WTC11 (cell line): ENCODE measurements at regions not wholly inside any gene's neighbourhood (a gene's known extent, or its start where the extent isn't known, plus 50 kb on each side); places are given as distances from the start of the nearest gene placed in this dataset.

Experiments
- ATAC-seq: fragments of 200-7000 bp; cut with Tn5 transposase; 2 replicates; pipeline ENCODE4 v1.10.0; 2021; ENCODE audit warnings: mild to moderate bottlenecking, moderate library complexity
- CTCF ChIA-PET: fragments of 300-600 bp; sonication (Branson Sonifier 250); formaldehyde crosslinking; loops from one replicate; lab custom pipeline; 2021; ENCODE audit warnings: antibody characterized with exemption; lab: Charles Lee
- POLR2A ChIA-PET: fragments of 350-600 bp; sonication (Branson Sonifier 250); formaldehyde crosslinking; loops from one replicate; lab custom pipeline; 2021; ENCODE audit warnings: antibody characterized with exemption; lab: Charles Lee
- DNase-seq: peaks from one replicate; pipeline ENCODE4 v3.0.0; 2021; ENCODE audit warnings: low spot score
- H3K27ac Mint-ChIP-seq: 2 replicates; pipeline ENCODE4 v1.8.0; 2021; ENCODE audit warnings: mixed read lengths
- H3K27me3 Mint-ChIP-seq: 2 replicates; pipeline ENCODE4 v1.8.0; 2021; ENCODE audit warnings: low read depth, mild to moderate bottlenecking, moderate library complexity, mixed read lengths
- H3K36me3 Mint-ChIP-seq: 2 replicates; pipeline ENCODE4 v1.8.0; 2021; ENCODE audit warnings: mixed read lengths
- H3K4me1 Mint-ChIP-seq: 2 replicates; pipeline ENCODE4 v1.8.0; 2022; ENCODE audit warnings: mixed read lengths
- H3K4me3 Mint-ChIP-seq: 2 replicates; pipeline ENCODE4 v1.8.0; 2021; ENCODE audit warnings: mild to moderate bottlenecking, moderate library complexity, mixed read lengths
- H3K9me3 Mint-ChIP-seq: 2 replicates; pipeline ENCODE4 v1.8.0; 2021; ENCODE audit warnings: mixed read lengths
- ATF6 ChIP-seq: sonication (generic); formaldehyde crosslinking; IDR thresholded peaks from 2 replicates; pipeline ENCODE4 v1.8.1; 2023; ENCODE audit warnings: mild to moderate bottlenecking, missing genetic modification reagents
- CREM ChIP-seq: sonication (generic); formaldehyde crosslinking; IDR thresholded peaks from 2 replicates; pipeline ENCODE4 v1.8.1; 2022; ENCODE audit warnings: mild to moderate bottlenecking, missing genetic modification reagents, moderate library complexity
- E2F5 ChIP-seq: sonication (generic); formaldehyde crosslinking; IDR thresholded peaks from 2 replicates; pipeline ENCODE4 v1.8.1; 2022; ENCODE audit warnings: mild to moderate bottlenecking, moderate library complexity, missing genetic modification reagents
- ELF4 ChIP-seq: sonication (generic); formaldehyde crosslinking; IDR thresholded peaks from 2 replicates; pipeline ENCODE4 v1.8.1; 2022; ENCODE audit warnings: low read depth, mild to moderate bottlenecking, moderate library complexity, missing genetic modification reagents
- EMX1 ChIP-seq: fragments of 250-450 bp; sonication (Bioruptor Pico); IDR thresholded peaks from 2 replicates; pipeline ENCODE4 v1.8.0; 2021; ENCODE audit warnings: mild to moderate bottlenecking
- FOXJ3 ChIP-seq: sonication (generic); formaldehyde crosslinking; IDR thresholded peaks from 2 replicates; pipeline ENCODE4 v1.9.0; 2021; ENCODE audit warnings: missing genetic modification reagents, mild to moderate bottlenecking, borderline replicate concordance
- HMGA2 ChIP-seq: fragments of 250-450 bp; sonication (Bioruptor Pico); IDR thresholded peaks from 2 replicates; pipeline ENCODE4 v1.4.0; 2021; ENCODE audit warnings: mild to moderate bottlenecking, moderate library complexity
- JAZF1 ChIP-seq: fragments of 250-450 bp; sonication (Bioruptor Pico); IDR thresholded peaks from 2 replicates; pipeline ENCODE4 v1.9.0; 2021; ENCODE audit warnings: moderate library complexity, mild to moderate bottlenecking, inconsistent platforms
- NFATC4 ChIP-seq: fragments of 250-450 bp; sonication (Bioruptor Pico); IDR thresholded peaks from 2 replicates; pipeline ENCODE4 v1.9.0; 2021; ENCODE audit warnings: mild to moderate bottlenecking
- NFYB ChIP-seq: sonication (generic); formaldehyde crosslinking; conservative IDR thresholded peaks from 2 replicates; pipeline ENCODE4 v1.8.0; 2022; ENCODE audit warnings: low read depth, missing genetic modification reagents
- STAT6 ChIP-seq: sonication (generic); formaldehyde crosslinking; conservative IDR thresholded peaks from 2 replicates; pipeline ENCODE4 v1.8.1; 2023; ENCODE audit warnings: mild to moderate bottlenecking, low read depth, missing genetic modification reagents, moderate library complexity
- TEAD4 ChIP-seq: sonication (generic); formaldehyde crosslinking; IDR thresholded peaks from 2 replicates; pipeline ENCODE4 v1.8.0; 2022; ENCODE audit warnings: mild to moderate bottlenecking, missing genetic modification reagents
- ZNF121 ChIP-seq: sonication (generic); formaldehyde crosslinking; IDR thresholded peaks from 2 replicates; pipeline ENCODE4 v1.8.0; 2023; ENCODE audit warnings: missing genetic modification reagents
- ZNF219 ChIP-seq: sonication (generic); formaldehyde crosslinking; IDR thresholded peaks from 2 replicates; pipeline ENCODE4 v1.8.0; 2023; ENCODE audit warnings: missing genetic modification reagents, mild to moderate bottlenecking, borderline replicate concordance
- ZNF232 ChIP-seq: sonication (generic); formaldehyde crosslinking; IDR thresholded peaks from 2 replicates; pipeline ENCODE4 v1.8.0; 2022; ENCODE audit warnings: mild to moderate bottlenecking, missing genetic modification reagents
- TF ChIP-seq, protein P1 (sequence below): fragments of 250-450 bp; sonication (Bioruptor Pico); IDR thresholded peaks from 2 replicates; pipeline ENCODE4 v1.9.0; 2021; ENCODE audit warnings: moderate library complexity, mild to moderate bottlenecking, inconsistent platforms, borderline replicate concordance
- TF ChIP-seq, protein P2 (sequence below): sonication (generic); formaldehyde crosslinking; IDR thresholded peaks from 2 replicates; pipeline ENCODE4 v1.8.0; 2022; ENCODE audit warnings: mild to moderate bottlenecking, missing genetic modification reagents
- TF ChIP-seq, protein P3 (sequence below): fragments of 250-450 bp; sonication (Bioruptor Pico); conservative IDR thresholded peaks from 2 replicates; pipeline ENCODE4 v1.9.0; 2021; ENCODE audit warnings: mild to moderate bottlenecking
- TF ChIP-seq, protein P4 (sequence below): sonication (generic); formaldehyde crosslinking; IDR thresholded peaks from 2 replicates; pipeline ENCODE4 v1.8.0; 2022; ENCODE audit warnings: missing genetic modification reagents

DNA sequence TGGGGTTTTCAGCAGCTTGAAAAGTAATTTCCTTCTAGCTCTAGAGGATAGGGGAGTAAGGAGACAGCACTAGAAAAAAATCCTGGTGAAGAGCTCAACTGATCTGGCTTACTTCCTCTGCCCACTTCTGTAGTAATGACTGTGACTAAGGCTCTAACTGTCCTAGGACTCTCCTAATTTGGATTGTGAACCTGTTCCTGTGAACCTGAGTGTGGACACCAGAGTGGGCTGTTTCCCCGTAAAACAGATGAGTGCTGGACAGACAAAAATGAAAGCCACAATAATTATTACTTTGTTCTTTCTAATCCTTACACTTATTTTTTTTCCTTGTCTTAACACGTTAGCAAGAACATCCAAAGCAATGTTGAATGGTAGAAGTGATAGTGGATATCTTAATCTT, 154.1 kb downstream of the AASDHPPT start:
- ATAC-seq, result no peak
- TF ChIP-seq HMGA2 (CRISPR knock-in tag) (no peak), E2F5 (CRISPR knock-in tag) (no peak), ZNF121 (no peak), ZNF219 (CRISPR knock-in tag) (no peak), ZNF232 (CRISPR knock-in tag) (no peak), CREM (CRISPR knock-in tag) (no peak), NFATC4 (CRISPR knock-in tag) (no peak), EMX1 (CRISPR knock-in tag) (no peak), TEAD4 (CRISPR knock-in tag) (no peak), NFYB (CRISPR knock-in tag) (no peak), STAT6 (CRISPR knock-in tag) (no peak), FOXJ3 (CRISPR knock-in tag) (no peak)
- TF ChIP-seq, protein P1, sequence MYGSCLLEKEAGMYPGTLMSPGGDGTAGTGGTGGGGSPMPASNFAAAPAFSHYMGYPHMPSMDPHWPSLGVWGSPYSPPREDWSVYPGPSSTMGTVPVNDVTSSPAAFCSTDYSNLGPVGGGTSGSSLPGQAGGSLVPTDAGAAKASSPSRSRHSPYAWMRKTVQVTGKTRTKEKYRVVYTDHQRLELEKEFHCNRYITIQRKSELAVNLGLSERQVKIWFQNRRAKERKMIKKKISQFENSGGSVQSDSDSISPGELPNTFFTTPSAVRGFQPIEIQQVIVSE (CRISPR knock-in tag), result no peak
- TF ChIP-seq, protein P2, sequence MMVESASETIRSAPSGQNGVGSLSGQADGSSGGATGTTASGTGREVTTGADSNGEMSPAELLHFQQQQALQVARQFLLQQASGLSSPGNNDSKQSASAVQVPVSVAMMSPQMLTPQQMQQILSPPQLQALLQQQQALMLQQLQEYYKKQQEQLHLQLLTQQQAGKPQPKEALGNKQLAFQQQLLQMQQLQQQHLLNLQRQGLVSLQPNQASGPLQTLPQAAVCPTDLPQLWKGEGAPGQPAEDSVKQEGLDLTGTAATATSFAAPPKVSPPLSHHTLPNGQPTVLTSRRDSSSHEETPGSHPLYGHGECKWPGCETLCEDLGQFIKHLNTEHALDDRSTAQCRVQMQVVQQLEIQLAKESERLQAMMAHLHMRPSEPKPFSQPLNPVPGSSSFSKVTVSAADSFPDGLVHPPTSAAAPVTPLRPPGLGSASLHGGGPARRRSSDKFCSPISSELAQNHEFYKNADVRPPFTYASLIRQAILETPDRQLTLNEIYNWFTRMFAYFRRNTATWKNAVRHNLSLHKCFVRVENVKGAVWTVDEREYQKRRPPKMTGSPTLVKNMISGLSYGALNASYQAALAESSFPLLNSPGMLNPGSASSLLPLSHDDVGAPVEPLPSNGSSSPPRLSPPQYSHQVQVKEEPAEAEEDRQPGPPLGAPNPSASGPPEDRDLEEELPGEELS (CRISPR knock-in tag), result no peak
- TF ChIP-seq, protein P3, sequence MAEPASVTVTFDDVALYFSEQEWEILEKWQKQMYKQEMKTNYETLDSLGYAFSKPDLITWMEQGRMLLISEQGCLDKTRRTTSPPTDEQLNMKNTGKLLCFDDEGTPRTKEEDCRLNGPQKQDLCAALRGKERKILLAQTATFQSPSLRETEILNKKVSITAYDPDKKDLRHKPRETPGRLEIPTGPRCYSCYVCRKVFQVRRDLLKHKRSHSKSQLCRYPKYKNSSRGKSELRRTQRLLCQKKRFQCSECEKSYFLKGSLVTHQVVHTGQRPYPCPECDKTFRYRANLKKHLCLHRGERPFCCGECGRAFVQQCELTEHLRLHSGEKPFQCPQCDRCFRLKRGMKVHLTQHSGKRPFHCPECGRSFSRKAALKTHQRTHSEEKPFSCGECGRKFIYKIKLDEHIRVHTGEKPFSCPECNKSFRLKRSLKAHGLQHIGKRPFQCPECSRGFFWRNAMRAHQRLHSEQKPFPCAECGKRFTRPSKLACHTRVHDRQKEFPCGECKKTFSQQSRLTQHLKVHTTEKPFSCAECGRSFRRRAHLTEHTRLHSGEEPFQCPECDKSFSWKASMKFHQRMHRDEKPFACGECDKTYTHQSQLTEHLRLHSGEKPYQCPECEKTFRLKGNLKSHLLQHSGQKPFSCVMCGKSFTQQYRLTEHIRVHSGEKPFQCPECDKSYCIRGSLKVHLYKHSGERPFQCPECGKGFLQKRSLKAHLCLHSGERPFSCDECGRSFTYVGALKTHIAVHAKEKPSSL (CRISPR knock-in tag), result no peak
- Mint-ChIP-seq H3K4me1 (no peaks in the 10 kb centered on the region), H3K27ac (no peak overlapping the region), H3K4me3 (no peak overlapping the region), H3K27me3 (no peaks in the 10 kb centered on the region), H3K9me3 (peaks cover 36% of the 10 kb centered on the region), H3K36me3 (peaks cover 14% of the 10 kb centered on the region)
- ChIA-PET POLR2A (no interaction called here), CTCF (interaction anchor here (0.6 kb wide), 1 partner anchor 389 kb away, joined by 3 read pairs; no protein-coding TSS in a partner anchor)
- no peak for DNase-seq

GRCh38 chr11:106233191-106233590, 155.7 kb downstream of the AASDHPPT start:
- DNase-seq (no peak), ATAC-seq (no peak)
- Mint-ChIP-seq H3K9me3 (peaks cover 30% of the 10 kb centered on the region), H3K27ac (no peak overlapping the region), H3K36me3 (peaks cover 14% of the 10 kb centered on the region), H3K27me3 (no peaks in the 10 kb centered on the region), H3K4me3 (no peak overlapping the region), H3K4me1 (no peaks in the 10 kb centered on the region)
- ChIA-PET CTCF (no interaction called here), POLR2A (no interaction called here)
- no peak for TF ChIP-seq ATF6 (CRISPR knock-in tag)
- no peak for TF ChIP-seq JAZF1
- no peak for TF ChIP-seq ELF4 (CRISPR knock-in tag)
- TF ChIP-seq, protein P4, sequence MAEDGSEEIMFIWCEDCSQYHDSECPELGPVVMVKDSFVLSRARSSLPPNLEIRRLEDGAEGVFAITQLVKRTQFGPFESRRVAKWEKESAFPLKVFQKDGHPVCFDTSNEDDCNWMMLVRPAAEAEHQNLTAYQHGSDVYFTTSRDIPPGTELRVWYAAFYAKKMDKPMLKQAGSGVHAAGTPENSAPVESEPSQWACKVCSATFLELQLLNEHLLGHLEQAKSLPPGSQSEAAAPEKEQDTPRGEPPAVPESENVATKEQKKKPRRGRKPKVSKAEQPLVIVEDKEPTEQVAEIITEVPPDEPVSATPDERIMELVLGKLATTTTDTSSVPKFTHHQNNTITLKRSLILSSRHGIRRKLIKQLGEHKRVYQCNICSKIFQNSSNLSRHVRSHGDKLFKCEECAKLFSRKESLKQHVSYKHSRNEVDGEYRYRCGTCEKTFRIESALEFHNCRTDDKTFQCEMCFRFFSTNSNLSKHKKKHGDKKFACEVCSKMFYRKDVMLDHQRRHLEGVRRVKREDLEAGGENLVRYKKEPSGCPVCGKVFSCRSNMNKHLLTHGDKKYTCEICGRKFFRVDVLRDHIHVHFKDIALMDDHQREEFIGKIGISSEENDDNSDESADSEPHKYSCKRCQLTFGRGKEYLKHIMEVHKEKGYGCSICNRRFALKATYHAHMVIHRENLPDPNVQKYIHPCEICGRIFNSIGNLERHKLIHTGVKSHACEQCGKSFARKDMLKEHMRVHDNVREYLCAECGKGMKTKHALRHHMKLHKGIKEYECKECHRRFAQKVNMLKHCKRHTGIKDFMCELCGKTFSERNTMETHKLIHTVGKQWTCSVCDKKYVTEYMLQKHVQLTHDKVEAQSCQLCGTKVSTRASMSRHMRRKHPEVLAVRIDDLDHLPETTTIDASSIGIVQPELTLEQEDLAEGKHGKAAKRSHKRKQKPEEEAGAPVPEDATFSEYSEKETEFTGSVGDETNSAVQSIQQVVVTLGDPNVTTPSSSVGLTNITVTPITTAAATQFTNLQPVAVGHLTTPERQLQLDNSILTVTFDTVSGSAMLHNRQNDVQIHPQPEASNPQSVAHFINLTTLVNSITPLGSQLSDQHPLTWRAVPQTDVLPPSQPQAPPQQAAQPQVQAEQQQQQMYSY (CRISPR knock-in tag), result no peak
- no peak for TF ChIP-seq ZNF232 (CRISPR knock-in tag)
- TF ChIP-seq TEAD4 (CRISPR knock-in tag), result no peak
- TF ChIP-seq E2F5 (CRISPR knock-in tag), result no peak
